Mucosa of descending colon (tissue), 3 donors: ENCODE measurements at regions not wholly inside any gene's neighbourhood (a gene's known extent, or its start where the extent isn't known, plus 50 kb on each side); places are given as distances from the start of the nearest gene placed in this dataset.

Experiments
- ATAC-seq: fragments of 200-7000 bp; cut with Tn5 transposase; one replicate; pipeline ENCODE4 v1.9.1; 2020; ENCODE audit warnings: mild to moderate bottlenecking, moderate library complexity
- DNase-seq, 3 donors: peaks; one replicate each; pipeline ENCODE4 v3.0.0-alpha.2; 2020
- H3K36me3 ChIP-seq: fragments of 200-600 bp; one replicate; pipeline ENCODE4 v1.8.0; 2021; ENCODE audit warnings: low read depth, mild to moderate bottlenecking
- H3K4me1 ChIP-seq: fragments of 200-600 bp; one replicate; pipeline ENCODE4 v1.8.0; 2021; ENCODE audit warnings: low read depth, mild to moderate bottlenecking
- H3K4me3 ChIP-seq: fragments of 200-600 bp; one replicate; pipeline ENCODE4 v1.8.0; 2021; ENCODE audit warnings: mild to moderate bottlenecking
- H3K9me3 ChIP-seq: fragments of 200-600 bp; one replicate; pipeline ENCODE4 v1.8.0; 2021; ENCODE audit warnings: mild to moderate bottlenecking
- CTCF ChIP-seq: fragments of 200-600 bp; IDR thresholded peaks from one replicate; pipeline ENCODE4 v1.8.0; 2022; ENCODE audit warnings: antibody characterized with exemption, mild to moderate bottlenecking
- intact Hi-C, 2 donors: fragments of 100-400 bp; cut with DNase I in 1 of 2; cut with micrococcal nuclease in 1 of 2; formaldehyde crosslinking; loops; one replicate each; pipeline versions ENCODE4 v1.11.0 to v1.11.1; 2022; cut with DNase I, micrococcal nuclease
- donor health status: DM: no; HTN: no; CAD: no; lungs with moderate emphysema.
- donor health status: DM: no; HTN: no; CAD: no.
- donor health status: DM: no; HTN: yes; CAD: no.

GRCh38 chr11:134576286-134576685, 164.2 kb upstream of the B3GAT1 start:
- intact Hi-C loops = no loop called here

DNA sequence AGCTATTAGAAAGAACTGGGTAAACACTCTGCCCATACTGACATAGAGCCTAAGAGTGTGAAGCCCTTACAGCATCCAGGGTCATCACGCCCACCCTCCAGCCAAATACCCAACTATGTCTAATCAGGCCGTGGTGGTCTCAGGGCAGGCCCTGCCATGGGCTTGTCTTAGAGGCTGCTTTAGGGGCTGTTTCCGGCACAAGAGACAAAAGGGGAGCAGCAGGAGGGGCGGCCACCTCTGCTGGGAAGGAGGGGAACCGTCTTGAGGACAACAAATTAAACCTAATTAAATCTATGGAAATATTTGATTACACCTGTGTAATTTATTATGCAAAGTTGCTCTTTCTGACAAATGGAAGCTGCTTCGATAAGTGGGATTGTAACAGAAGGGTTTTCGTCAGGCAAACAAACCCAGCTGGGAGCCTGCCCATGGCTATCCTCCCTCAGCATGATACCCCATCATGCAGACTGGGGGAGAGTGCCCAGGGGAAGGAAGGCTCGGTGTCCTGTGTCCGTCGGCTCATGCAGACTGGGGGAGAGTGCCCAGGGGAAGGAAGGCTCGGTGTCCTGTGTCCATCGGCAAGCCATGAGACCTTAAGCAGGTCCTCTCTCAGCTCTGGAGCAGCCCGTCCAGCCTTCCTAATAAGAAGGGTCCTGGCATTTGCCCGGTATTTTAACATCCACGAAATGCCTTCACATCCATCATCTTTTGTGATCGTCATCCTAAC, 163.6 kb upstream of the B3GAT1 start:
- no peak for DNase-seq
- ATAC-seq = no peak
- H3K4me3 ChIP-seq = no peak overlapping the region
- intact Hi-C loops = no loop called here
- TF ChIP-seq CTCF = no peak
- H3K9me3 ChIP-seq = no peaks in the 10 kb centered on the region
- no peaks in the 10 kb centered on the region for H3K36me3 ChIP-seq
- H3K4me1 ChIP-seq = no peaks in the 10 kb centered on the region

More at GRCh38 chr11:134576286-134576685, 164.2 kb upstream of the B3GAT1 start:
- no peak for ATAC-seq
- DNase-seq = no peak
- no peaks in the 10 kb centered on the region for H3K4me1 ChIP-seq
- TF ChIP-seq CTCF = no peak
- no peaks in the 10 kb centered on the region for H3K36me3 ChIP-seq
- no peak overlapping the region for H3K4me3 ChIP-seq
- H3K9me3 ChIP-seq = no peaks in the 10 kb centered on the region

DNA sequence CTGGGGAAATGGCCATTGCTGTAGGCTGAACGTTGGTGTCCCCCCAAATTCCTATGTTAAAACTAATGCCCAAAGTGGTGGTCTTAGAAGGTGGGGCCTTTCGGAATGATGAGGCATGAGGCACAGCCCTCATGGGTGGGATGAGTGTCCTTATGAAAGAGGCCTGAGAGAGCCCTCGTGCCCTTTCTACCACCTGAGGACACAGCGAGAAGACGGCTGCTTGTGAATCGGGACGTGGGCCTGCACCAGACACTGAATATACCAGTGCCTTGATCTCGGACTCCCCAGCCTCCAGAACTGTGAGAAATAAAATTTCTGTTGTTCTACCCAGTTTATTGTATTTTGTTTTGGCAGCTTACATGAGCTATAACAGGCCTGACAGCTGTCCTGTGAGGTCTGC, 162.9 kb upstream of the B3GAT1 start:
- DNase-seq (no peak), ATAC-seq (no peak)
- TF ChIP-seq CTCF = no peak
- H3K4me1 ChIP-seq = no peaks in the 10 kb centered on the region
- H3K36me3 ChIP-seq = no peaks in the 10 kb centered on the region
- intact Hi-C loops = no loop called here
- no peaks in the 10 kb centered on the region for H3K9me3 ChIP-seq
- no peak overlapping the region for H3K4me3 ChIP-seq

- no peak for TF ChIP-seq CTCF
These were observed 162.4 kb upstream of the B3GAT1 start for GRCh38 chr11:134574425-134574824.

GRCh38 chr11:134573857-134574256, 161.8 kb upstream of the B3GAT1 start:
- intact Hi-C loops = no loop called here
- H3K36me3 ChIP-seq = no peaks in the 10 kb centered on the region
- no peaks in the 10 kb centered on the region for H3K9me3 ChIP-seq
- H3K4me1 ChIP-seq = no peaks in the 10 kb centered on the region
- H3K4me3 ChIP-seq = no peak overlapping the region
- no peak for TF ChIP-seq CTCF
- DNase-seq = no peak
- ATAC-seq = no peak

More at GRCh38 chr11:134574425-134574824, 162.4 kb upstream of the B3GAT1 start:
- Histone ChIP-seq H3K9me3 (no peaks in the 10 kb centered on the region), H3K4me3 (no peak overlapping the region), H3K4me1 (no peaks in the 10 kb centered on the region), H3K36me3 (no peaks in the 10 kb centered on the region)
- DNase-seq (no peak), ATAC-seq (no peak)
- intact Hi-C loops = no loop called here
